ENCODE measurements at regions not wholly inside any gene's neighbourhood (a gene's known extent, or its start where the extent isn't known, plus 50 kb on each side); places are given as distances from the start of the nearest gene placed in this dataset.

DNA sequence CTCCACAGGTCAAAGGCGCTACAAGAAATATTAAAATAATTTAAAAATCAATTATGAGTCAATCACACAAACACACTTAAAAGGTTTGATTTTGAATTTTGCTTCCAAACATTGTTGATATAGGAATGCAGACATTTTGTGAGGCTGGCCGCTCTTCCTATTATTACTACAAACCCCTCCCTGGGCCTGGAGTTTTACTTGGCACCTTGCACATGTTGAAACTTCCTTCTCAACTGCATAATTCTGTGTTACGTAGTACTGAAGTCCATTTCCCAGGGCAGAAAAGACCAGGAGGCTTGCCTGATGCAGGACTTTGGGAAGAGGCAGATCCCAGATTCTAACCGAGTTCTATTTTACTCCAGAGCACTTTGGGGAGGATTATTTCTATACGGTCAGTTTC, 71.5 kb downstream of the CYTL1 start:
- TF ChIP-seq, protein P1, sequence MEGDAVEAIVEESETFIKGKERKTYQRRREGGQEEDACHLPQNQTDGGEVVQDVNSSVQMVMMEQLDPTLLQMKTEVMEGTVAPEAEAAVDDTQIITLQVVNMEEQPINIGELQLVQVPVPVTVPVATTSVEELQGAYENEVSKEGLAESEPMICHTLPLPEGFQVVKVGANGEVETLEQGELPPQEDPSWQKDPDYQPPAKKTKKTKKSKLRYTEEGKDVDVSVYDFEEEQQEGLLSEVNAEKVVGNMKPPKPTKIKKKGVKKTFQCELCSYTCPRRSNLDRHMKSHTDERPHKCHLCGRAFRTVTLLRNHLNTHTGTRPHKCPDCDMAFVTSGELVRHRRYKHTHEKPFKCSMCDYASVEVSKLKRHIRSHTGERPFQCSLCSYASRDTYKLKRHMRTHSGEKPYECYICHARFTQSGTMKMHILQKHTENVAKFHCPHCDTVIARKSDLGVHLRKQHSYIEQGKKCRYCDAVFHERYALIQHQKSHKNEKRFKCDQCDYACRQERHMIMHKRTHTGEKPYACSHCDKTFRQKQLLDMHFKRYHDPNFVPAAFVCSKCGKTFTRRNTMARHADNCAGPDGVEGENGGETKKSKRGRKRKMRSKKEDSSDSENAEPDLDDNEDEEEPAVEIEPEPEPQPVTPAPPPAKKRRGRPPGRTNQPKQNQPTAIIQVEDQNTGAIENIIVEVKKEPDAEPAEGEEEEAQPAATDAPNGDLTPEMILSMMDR (IDR thresholded peaks at IDR 0.05; ENCODE audit: low read length): no peak
- TF ChIP-seq EZH2 (IDR thresholded peaks at IDR 0.05; ENCODE audit: borderline replicate concordance, low read length): no peak
